T-helper 2 cell (primary cell): ENCODE measurements at regions not wholly inside any gene's neighbourhood (a gene's known extent, or its start where the extent isn't known, plus 50 kb on each side); places are given as distances from the start of the nearest gene placed in this dataset.
"Not testable (repeated sequence)": the region's sequence is repeated elsewhere in the genome, so short reads cannot be mapped to it uniquely, and the experiment has no call there.

Source experiments
- DNase-seq, 5 experiments: peaks; one replicate each; pipeline versions ENCODE4 v3.0.0 to v3.0.0-alpha.2; 2012 to 2022

DNA sequence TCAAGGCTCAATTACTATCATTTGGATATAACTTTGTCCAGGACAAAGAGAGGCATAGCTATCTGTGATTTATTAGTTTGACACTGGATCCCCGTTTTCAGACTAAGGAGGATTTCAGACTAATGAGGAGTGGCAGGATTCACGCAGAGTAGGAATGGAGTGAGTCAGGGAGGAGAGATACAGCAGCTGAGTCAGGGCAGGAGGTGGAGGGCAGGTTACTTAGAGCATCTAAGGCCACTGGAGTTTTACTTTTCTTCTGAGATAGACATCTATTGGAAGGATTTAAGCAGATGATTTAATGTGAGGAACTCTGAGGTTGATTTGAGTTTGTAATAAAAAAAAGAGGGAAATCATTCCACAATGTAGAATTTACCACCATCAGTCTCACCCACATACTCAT is 110.6 kb downstream of the RPIA start:
- DNase-seq: not testable (repeated sequence)

- no peak for DNase-seq
These were observed 115.9 kb downstream of the RPIA start for GRCh38 chr2:88807237-88807962.

GRCh38 chr2:88808083-88808482 is 116.6 kb downstream of the RPIA start:
- DNase-seq: no peak

DNA sequence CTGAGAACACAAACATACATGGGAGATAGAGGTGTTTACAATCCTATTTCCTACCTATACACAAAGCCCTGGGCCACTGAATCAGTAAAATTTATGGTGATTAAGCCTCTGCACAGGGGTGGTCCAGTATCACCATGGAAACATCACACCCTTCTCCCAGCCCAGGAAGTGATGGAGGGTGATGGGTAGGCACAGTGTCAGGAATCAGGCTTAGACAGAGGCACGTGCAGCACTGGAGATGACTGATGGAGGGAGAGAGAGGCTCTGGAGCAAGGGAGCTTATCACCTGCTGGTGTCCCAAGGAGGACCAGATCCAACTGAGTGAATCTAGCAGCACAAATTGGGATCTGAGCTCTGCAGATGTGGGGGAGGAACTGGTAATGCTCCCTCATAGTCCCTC is 117.2 kb downstream of the RPIA start:
- no peak for DNase-seq

- no peak for DNase-seq
These were observed 117.7 kb downstream of the RPIA start for GRCh38 chr2:88809216-88809615.

DNA sequence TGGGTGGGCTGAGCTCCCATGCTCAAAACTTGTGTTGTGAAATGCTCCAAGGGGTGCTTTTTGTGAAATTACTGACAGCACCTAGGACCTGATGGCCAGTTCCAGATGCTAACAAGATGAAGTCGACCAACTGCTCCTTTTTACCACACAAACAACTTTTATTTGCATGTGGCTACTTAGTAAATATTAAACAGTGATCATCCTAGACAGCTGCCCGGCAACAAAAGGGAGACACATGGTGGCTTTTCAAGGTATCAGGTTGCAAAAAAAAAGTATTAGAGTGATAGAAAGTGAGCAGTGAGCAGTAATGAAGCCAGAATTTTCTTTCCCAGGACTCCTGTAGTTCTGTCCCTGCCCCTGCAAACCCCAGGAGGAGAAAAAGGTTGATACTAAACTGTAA is 118.5 kb downstream of the RPIA start:
- no peak for DNase-seq

DNA sequence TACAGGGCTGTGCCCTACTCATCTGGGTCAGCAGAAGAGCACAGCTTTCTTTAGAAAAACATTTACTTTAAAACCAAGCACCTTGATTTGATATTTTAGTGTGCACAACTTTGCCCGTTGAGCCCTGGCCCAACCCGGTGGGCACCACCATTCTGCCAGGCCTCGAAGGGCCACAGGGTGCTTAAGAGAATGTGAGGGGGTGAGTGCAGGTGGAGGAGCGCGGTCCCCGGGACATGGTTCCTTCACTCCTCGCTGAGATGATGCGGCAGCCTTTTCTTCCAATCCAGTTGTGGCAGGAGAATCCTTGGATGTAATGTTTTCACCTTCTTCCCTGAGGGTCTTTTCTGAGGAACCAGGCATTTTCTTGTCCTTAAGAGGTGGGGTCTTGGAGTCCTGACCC is 119.0 kb downstream of the RPIA start:
- DNase-seq: no peak

GRCh38 chr2:88811233-88811632 is 119.8 kb downstream of the RPIA start:
- DNase-seq: no peak

DNA sequence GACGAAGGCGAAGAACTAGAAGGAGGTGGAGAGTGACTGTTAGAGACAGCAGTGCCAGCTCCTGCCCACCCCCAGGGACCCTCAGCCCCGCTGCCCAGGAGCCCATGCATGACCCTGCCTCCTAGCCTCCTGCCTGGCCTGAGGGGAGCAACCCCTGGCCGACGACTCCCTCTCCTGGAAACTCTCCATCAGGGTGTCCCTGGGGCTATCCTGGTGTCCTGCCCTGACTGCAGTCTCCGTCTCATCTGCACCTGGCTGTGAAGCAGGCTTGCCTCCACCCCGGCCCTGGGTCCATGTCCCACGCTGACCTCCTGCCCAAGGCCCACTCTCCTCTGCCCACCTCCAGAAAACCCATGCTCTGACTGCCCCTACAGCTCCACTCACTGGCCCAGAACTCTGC is 120.2 kb downstream of the RPIA start:
- no peak for DNase-seq

GRCh38 chr2:88813612-88814011 is 122.1 kb downstream of the RPIA start:
- no peak for DNase-seq

DNA sequence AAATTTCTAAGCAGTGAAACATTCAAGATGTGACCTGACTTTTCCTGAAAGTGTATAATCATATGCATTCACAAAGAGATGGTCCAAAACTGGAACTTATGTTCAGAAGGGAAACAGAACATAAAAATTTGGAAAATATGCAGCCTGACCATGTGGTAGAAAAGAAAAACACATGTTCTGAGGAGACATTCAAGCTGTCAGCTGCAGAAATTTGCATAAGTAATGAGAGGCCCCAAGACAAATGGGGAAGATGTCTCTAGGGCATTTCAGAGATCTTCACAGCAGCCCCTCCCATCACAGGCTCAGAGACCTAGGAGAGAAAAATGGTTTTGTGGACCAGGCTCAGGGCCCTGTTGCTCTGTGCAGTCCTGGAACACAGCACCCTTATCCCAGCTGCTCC is 123.8 kb downstream of the RPIA start:
- DNase-seq: no peak

GRCh38 chr2:88815697-88816096 is 124.2 kb downstream of the RPIA start:
- no peak for DNase-seq

DNA sequence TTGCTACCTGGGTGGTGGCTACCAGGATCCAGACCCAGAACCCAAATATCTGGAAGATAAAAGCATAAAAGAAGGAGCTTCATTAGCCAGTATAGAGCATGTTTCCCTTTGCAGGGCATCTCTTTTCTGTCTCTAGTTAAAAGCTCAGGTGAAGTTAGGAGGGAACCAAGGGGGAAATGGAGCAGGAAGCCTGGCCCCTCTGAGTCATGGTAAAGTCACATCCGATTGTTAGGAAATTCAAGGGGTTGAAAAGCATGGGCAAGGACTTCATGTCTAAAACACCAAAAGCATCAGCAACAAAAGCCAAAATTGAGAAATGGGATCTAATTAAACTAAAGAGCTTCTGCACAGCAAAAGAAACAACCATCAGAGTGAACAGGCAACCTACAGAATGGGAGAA is 126.9 kb downstream of the RPIA start:
- DNase-seq: no peak

DNA sequence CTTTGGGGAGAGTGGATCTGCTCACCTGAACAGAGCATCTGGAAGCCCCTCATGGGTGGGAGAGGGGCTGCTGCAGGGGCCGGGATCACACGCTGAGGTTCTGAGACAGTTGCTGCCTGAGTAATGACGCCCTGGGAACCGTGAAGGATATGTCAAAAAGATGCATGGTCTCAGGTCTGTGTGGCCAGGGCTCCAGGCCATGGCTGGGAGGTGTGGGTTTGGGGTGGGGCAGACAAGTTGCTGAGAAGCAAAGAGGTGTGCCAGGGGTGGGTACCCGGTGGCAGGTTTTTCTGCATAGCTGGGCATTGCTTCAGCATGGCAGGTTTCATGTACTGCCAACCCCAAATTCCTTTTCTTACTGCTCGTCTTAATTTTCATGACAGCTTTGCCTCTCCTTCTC is 133.5 kb downstream of the RPIA start:
- no peak for DNase-seq

- DNase-seq: no peak
These were observed 134.9 kb downstream of the RPIA start for GRCh38 chr2:88826399-88826798.

- DNase-seq: no peak
These were observed 136.3 kb downstream of the RPIA start for GRCh38 chr2:88827821-88828220.

DNA sequence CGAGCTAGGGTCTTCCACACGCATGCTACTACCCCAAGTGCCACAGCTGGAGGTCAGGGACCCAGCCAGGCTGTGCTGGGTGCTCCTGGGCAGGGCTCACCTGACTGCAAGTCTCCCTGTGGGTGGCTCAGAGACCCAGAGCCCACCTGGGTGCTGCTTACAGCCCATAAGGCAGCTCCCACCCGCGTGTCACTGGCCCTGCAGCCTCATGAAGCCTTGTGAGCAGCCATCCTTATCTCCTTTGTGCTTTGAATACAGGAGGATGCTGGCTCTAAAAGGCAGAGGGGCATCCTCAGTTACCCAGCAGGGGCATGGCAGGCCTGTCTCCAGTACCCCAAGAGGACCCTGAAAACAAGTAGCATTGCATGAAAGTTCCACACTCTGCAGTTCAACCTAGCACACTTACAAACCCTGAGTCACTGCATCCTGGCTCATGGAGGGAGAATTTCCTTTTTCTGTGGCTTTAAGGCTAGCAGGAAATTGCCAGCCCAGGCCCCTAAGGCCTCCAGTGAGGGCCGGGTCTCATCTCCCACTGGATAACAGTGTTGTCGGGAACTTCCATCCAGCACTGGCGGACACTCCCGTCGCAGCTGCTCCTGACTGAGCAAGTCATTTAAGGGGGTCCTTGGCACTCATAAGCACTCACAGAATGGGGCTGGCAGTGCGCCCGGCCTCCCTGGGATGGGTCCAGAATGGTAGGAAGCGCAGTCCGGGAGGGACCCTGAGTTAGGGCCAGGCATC is 137.1 kb downstream of the RPIA start:
- DNase-seq: no peak

DNA sequence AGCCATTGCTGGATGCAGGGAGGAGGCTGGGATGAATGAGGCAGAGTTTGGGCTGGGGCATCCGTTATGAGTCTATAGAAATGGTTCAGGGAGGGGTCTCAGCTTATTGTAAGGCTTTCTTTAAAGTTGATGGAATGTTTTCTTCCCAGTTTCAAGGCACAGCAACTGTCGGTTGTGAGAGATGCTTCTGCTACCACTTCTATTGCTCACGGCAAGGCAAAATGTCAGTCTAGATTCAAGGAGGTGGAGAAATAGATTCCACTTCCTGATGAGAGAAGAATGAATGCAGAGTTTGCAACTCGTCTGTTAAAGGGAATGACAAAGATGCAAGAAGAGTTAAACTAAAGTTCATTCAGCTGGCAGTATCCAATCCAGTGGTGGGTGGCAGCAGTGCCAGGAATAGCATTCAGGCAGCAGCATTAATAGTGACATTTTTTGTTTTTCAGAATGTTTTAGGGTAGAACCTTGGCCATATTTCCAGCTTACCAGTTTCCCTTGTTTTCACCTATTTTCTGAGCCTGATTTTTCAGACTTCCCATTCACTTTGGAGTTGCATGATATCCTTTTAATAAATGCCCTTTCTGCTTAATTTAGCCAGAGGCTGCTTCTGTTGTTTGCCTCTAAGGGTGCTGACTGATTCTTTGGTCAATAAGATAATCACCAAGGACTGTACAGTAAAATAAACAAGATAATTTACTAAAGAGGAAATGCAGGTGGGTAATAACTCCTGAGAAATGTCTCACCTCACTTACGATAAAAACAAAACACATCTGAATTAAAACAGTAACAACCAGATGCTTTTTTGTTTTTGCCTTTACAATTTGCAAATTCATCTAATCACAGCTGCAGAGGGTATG is 138.4 kb downstream of the RPIA start:
- no peak for DNase-seq

GRCh38 chr2:88831071-88831791 is 139.8 kb downstream of the RPIA start:
- DNase-seq: no peak

GRCh38 chr2:88831792-88832248 is 140.3 kb downstream of the RPIA start:
- peak in 1 of 5 experiments; percentile 21 for DNase-seq

- no peak for DNase-seq
These were observed 141.0 kb downstream of the RPIA start for GRCh38 chr2:88832311-88832991.

GRCh38 chr2:88832992-88833389 is 141.5 kb downstream of the RPIA start:
- no peak for DNase-seq
